D721Med (cell line): ENCODE measurements at regions not wholly inside any gene's neighbourhood (a gene's known extent, or its start where the extent isn't known, plus 50 kb on each side); places are given as distances from the start of the nearest gene placed in this dataset.

ENCODE experiments used
- DNase-seq: peaks from one replicate; pipeline ENCODE4 v3.0.0; 2011; ENCODE audit warnings: low spot score; ENCODE audit not compliant: insufficient read length
- FAIRE-seq: peaks from 2 replicates; lab custom pipeline; 2011; peaks lifted over from hg19 to GRCh38; lab: Jason Lieb, UNC
- TF ChIP-seq, protein P1 (sequence below): IDR thresholded peaks from 2 replicates; pipeline ENCODE4 v1.5.1; 2012; ENCODE audit warnings: mild to moderate bottlenecking, control low read depth; ENCODE audit not compliant: insufficient read depth; ENCODE audit errors: missing control alignments

DNA sequence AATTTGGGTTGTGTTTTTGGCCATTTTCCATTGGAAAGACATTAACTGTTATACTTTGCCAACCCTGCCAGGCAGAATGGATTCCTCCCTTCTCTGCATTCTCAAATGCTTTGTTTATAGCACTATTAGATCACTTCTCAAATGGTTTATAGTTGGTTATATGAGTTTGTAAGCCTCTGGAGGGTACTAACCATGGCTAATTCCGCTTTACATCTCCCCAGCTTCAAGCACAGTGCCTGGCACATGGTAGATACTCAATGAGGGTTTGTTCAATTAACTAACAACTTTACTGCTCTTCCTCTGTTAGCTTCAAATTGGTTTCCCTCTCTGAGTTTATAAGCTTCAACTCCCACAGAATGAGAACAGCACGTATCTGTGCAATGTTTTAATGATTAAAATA, 213.5 kb downstream of the SOX11 start:
- DNase-seq (no peak), FAIRE-seq (no peak)
- TF ChIP-seq, protein P1, sequence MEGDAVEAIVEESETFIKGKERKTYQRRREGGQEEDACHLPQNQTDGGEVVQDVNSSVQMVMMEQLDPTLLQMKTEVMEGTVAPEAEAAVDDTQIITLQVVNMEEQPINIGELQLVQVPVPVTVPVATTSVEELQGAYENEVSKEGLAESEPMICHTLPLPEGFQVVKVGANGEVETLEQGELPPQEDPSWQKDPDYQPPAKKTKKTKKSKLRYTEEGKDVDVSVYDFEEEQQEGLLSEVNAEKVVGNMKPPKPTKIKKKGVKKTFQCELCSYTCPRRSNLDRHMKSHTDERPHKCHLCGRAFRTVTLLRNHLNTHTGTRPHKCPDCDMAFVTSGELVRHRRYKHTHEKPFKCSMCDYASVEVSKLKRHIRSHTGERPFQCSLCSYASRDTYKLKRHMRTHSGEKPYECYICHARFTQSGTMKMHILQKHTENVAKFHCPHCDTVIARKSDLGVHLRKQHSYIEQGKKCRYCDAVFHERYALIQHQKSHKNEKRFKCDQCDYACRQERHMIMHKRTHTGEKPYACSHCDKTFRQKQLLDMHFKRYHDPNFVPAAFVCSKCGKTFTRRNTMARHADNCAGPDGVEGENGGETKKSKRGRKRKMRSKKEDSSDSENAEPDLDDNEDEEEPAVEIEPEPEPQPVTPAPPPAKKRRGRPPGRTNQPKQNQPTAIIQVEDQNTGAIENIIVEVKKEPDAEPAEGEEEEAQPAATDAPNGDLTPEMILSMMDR = no peak

DNA sequence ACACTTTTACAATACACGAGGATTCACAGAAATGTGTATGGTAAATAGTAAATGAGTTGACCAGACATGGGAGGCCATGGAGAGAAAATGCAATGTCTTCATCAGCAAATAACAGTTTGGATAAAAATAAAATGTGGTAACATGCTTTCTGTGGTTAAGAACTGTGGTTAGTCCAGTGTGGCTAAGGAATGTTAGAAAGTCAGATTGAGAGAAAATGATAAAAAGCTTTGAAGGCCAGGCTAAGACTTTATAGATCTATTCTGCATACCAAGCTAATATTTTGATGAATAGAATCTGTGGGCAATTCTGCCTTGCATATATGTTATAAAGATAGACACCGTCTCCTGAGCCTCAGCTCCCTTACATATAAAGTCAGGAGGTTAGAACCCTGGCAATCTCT, 215.9 kb downstream of the SOX11 start:
- TF ChIP-seq, protein P1 = no peak
- no peak for FAIRE-seq
- no peak for DNase-seq

DNA sequence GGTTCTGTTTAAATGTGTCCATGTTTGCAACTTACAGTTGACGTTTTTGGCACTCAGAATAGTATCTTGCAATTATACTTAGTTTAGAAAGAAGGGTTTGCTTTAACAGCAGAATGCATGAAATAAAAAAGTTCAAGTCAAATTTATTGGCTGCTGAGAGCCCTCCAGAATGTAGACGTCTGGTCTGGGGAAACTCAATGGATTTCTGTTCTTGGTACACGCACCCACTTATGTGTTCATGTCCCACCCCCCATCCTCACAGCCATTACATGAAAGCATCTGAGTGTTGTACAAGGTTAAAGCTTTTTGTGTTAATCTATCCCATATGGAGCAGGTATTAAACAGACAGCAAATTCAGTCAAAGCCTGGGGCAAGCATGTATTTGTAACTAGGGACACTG, 219.5 kb downstream of the SOX11 start:
- TF ChIP-seq, protein P1 = no peak
- DNase-seq (no peak), FAIRE-seq (no peak)

DNA sequence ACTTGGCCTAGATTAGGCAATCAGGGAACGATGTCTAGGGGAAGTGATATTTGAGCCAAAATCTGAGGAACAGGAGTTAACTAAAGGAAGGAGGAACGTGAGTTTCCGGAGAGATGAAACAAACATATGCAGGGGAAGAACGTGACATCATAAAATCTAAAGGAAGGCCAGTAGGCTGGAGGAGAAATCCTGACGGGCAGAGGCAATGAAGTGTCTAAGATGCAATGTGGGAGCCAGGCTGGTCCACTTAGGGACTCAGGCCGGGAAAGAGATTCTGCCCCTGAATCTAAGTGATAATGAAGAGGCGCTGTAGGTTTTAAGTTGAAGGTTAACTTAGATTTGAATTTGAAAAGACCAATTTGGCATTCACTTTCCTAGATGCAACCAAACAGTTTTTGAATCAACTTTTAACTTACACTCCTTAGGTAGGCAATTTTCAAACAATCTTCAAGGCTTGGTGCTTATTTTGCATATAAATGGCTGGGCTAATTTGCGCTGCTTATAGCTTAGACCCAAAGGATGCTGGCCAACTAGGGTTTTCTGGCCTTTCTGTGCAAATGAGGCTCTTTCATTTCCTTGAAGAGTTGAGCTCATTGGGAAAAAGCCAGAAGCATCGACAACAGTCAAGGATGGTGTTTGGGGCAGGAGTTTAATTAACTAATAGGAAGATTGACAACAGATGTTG, 221.7 kb downstream of the SOX11 start:
- TF ChIP-seq, protein P1 = no peak
- FAIRE-seq (no peak), DNase-seq (no peak)

DNA sequence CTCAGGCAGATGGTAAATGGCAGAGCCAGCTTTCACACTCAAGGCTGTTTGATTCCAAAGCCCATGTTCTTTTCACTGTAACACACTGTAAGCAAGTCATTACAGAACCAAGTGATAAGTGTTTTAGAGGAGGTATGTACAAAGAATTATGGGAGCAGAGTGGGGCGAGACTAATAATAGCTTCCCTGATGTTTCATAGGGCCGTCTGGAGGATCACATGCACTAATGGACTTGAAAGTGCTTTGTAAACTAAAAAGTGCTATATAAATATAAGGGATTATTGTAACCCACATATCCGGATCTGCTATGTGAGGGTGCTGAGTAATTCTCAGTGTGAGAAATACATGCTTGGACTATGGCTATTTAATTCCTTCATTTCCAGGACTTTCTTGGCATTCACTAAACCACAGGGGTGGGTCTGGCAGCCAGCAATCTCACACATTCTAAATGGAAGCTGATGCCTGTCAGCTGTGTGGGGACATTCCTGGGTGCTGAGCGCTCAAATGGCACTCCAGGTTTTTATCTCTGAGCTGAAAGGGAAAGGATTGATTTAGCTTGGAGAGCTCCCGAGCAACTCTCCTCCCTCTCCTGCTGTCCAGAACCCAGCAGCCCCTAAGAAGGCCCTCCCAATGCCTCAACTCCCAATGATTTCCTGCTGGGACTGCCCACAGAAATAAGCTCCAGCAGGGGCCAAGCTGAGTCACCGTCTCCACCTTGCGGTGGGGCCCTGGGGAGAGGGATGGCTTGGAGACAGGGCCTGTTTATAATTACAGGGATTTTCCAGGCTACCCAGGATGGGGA, 222.8 kb downstream of the SOX11 start:
- TF ChIP-seq, protein P1 = peak; percentile 9
- DNase-seq = no peak

DNA sequence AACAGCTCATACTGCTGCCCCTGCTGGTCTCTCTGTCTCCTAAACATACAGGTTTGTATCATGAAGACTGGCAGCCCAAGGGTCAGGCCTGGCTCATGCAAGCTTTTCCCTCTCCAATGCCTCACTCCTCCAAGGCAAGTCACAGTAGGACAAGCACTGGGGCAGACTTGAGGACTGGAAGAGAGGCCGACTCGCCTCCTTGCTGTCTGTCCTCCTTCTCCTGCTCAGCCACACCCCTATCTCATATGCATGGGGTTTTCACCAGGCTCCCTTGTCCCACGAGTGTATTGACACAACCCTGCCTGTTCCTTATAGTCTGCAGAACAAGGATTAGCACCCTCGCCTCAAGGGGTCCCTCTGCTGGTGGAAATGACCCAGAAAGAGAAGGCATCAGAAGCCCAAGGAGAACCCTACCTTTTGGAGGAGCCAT, 223.7 kb downstream of the SOX11 start:
- TF ChIP-seq, protein P1 = peak; percentile 33
- DNase-seq (no peak), FAIRE-seq (no peak)

More for the DNA sequence above, 222.8 kb downstream of the SOX11 start:
- FAIRE-seq = no peak
